ENCODE measurements at regions not wholly inside any gene's neighbourhood (a gene's known extent, or its start where the extent isn't known, plus 50 kb on each side); places are given as distances from the start of the nearest gene placed in this dataset.
"Not testable (repeated sequence)": the region's sequence is repeated elsewhere in the genome, so short reads cannot be mapped to it uniquely, and the experiment has no call there.

GRCh38 chr3:27779176-27779575 is 57.1 kb upstream of the EOMES start:
- no peak for DNase-seq (ENCODE audit: low spot score)

- DNase-seq (ENCODE audit: low spot score): no peak
Measured at GRCh38 chr3:27789420-27789819, 67.3 kb upstream of the EOMES start.

- DNase-seq (ENCODE audit: low spot score): no peak
Measured at GRCh38 chr3:27791956-27792355, 69.8 kb upstream of the EOMES start.

- DNase-seq (ENCODE audit: low spot score): no peak
Measured at GRCh38 chr3:27792869-27793268, 70.7 kb upstream of the EOMES start.

GRCh38 chr3:27794211-27794610 is 72.1 kb upstream of the EOMES start:
- no peak for DNase-seq (ENCODE audit: low spot score)

GRCh38 chr3:27796365-27796875 is 74.3 kb upstream of the EOMES start:
- no peak for DNase-seq (ENCODE audit: low spot score)

- no peak for DNase-seq (ENCODE audit: low spot score)
Measured at GRCh38 chr3:27797773-27798172, 75.7 kb upstream of the EOMES start.

- no peak for DNase-seq (ENCODE audit: low spot score)
Measured at GRCh38 chr3:27800261-27800660, 78.1 kb upstream of the EOMES start.

- DNase-seq (ENCODE audit: low spot score): no peak
Measured at GRCh38 chr3:27802425-27802824, 80.3 kb upstream of the EOMES start.

- DNase-seq (ENCODE audit: low spot score): no peak
Measured at GRCh38 chr3:27802849-27803248, 80.7 kb upstream of the EOMES start.

GRCh38 chr3:27805282-27805681 is 83.2 kb upstream of the EOMES start:
- DNase-seq (ENCODE audit: low spot score): no peak

GRCh38 chr3:27813255-27813654 is 91.1 kb upstream of the EOMES start:
- no peak for DNase-seq (ENCODE audit: low spot score)

GRCh38 chr3:27821609-27822008 is 99.5 kb upstream of the EOMES start:
- not testable (repeated sequence) for DNase-seq (ENCODE audit: low spot score)

GRCh38 chr3:27824312-27825200 is 102.4 kb upstream of the EOMES start:
- DNase-seq (ENCODE audit: low spot score): no peak

GRCh38 chr3:27826448-27826847 is 104.3 kb upstream of the EOMES start:
- no peak for DNase-seq (ENCODE audit: low spot score)

- DNase-seq (ENCODE audit: low spot score): no peak
Measured at GRCh38 chr3:27827041-27827440, 104.9 kb upstream of the EOMES start.

GRCh38 chr3:27840807-27841594 is 118.9 kb upstream of the EOMES start:
- peak; percentile 10 for DNase-seq (ENCODE audit: low spot score)

GRCh38 chr3:27844052-27844675 is 122.0 kb upstream of the EOMES start:
- DNase-seq (ENCODE audit: low spot score): no peak

GRCh38 chr3:27847697-27848096 is 125.6 kb upstream of the EOMES start:
- no peak for DNase-seq (ENCODE audit: low spot score)

- DNase-seq (ENCODE audit: low spot score): no peak
Measured at GRCh38 chr3:27848826-27849225, 126.7 kb upstream of the EOMES start.

- DNase-seq (ENCODE audit: low spot score): no peak
Measured at GRCh38 chr3:27859821-27860220, 137.7 kb upstream of the EOMES start.
